NCI-H1048 (cell line): ENCODE measurements at regions not wholly inside any gene's neighbourhood (a gene's known extent, or its start where the extent isn't known, plus 50 kb on each side); places are given as distances from the start of the nearest gene placed in this dataset.
"Not testable (repeated sequence)": the region's sequence is repeated elsewhere in the genome, so short reads cannot be mapped to it uniquely, and the experiment has no call there.

ENCODE experiments used
- DNase-seq: peaks from one replicate; lab custom pipeline; 2025; lab: John Stamatoyannopoulos, UW

DNA sequence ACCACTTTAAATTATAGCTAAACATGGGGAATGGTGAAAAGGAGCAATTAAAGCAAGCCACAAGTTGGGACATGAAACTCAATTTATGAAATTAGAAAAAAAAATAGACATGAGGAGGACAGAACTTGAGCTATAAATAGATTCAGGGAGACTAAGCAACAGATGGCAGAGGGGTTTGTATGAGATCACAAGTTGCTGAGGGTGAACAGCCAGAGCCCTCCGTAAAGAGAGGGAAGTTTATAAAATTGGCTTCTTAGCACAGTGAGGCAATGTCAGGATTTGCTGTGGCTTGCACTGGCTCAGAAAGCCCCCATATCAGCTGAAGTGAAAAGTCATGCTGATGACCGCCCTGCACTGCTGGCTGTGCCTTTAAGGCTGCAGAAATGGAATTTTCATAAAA is 443.4 kb upstream of the CD180 start:
- no peak for DNase-seq

DNA sequence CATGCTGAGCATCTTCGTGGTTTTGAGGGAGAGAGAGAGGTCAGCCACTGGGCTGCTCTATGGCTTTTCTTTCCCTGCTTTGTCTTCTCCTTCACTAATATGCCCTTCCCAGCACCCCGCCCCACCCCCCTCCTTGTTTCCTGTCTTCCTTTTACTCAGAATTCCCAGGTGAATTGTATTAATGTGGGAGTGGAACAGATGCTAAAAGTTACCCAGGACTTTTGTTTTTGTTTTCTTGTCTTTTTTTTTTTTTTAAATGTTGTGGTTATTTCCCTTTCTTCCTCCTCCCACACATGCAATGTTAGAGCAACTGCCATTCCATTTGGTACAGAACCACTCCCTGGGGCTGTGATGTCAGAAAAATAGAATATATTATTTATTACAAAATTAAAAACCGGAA is 442.7 kb upstream of the CD180 start:
- no peak for DNase-seq

DNA sequence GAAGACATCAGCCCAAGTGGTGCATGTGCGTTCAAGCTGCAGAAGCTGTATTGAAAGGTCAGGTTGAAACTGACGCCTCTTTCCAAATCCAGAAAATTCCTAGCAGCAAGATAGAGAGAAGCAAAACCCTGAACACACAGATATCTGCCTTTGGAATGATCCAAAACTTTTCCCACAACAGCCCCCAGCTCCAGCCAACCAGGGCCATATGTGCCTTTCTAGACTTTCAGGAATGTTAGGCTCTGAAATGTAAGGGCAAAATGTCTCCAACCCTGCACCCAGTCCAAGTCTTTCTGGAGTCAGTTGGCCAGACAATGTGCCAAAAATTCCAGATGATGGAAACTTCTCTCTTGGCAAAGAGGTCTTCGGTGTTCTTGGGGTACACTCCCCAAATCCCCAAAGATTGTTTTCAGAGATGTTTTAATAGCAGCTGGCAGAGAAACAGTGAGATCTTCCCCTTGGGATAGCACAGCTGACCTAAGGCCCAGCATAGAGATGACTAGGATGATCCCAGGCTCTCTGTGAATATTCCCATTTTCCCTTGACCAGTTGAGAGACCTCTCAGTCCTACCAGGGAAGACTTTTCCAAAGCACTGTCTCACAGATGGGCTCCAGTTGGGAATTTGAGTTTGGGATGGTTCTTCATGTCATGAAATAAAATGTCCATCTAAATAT is 440.4 kb upstream of the CD180 start:
- DNase-seq = no peak

DNA sequence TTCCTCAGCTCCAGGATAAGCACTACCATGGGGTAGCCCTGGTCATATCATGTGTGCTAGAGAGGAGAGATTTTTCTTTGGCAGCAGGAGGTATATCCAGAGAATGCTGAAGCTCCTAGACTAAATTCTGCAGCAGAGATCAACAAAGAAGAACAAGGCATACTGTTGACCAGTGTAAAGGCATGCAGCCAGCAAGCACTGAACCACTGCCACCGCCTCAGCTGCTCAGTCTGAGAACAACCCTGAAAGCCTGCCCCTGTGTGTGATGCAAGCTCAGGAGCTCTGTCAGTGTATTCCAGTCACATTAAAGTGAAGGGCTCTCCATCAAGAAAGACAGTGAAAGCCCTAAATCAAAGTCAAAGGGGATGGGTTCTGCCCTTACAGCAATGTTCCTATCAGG is 439.5 kb upstream of the CD180 start:
- DNase-seq = no peak

DNA sequence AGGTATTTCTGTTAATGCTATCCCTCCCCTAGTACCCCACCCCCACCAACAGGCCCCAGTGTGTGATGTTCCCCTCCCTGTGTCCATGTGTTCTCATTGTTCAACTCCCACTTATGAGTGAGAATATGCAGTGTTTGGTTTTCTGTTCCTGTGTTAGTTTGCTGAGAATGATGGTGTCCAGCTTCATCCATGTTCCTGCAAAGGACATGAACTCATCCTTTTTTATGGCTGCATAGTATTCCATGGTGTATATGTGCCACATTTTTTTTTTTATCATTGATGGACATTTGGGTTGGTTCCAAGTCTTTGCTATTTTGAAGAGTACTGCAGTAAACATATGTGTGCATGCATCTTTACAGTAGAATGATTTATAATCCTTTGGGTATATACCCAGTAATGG is 430.5 kb upstream of the CD180 start:
- DNase-seq = not testable (repeated sequence)

DNA sequence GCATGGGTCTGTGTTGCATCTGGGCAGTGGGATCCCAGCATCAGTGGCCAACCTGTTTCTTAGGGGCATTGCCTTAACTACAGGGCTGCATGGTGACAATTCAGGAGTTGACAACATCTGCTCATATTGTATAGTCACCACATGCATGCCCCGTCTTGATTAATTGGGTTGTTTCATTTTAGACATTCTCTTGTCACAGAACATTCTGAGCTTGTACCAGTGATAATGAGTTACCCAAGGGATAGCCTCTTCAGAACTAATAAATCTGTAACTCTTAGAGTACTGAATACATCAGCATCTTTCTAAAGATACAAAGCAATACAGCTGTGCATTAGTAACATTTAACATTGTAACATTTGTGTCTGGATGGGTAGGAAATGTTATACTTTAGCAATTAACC is 426.5 kb upstream of the CD180 start:
- DNase-seq = no peak

DNA sequence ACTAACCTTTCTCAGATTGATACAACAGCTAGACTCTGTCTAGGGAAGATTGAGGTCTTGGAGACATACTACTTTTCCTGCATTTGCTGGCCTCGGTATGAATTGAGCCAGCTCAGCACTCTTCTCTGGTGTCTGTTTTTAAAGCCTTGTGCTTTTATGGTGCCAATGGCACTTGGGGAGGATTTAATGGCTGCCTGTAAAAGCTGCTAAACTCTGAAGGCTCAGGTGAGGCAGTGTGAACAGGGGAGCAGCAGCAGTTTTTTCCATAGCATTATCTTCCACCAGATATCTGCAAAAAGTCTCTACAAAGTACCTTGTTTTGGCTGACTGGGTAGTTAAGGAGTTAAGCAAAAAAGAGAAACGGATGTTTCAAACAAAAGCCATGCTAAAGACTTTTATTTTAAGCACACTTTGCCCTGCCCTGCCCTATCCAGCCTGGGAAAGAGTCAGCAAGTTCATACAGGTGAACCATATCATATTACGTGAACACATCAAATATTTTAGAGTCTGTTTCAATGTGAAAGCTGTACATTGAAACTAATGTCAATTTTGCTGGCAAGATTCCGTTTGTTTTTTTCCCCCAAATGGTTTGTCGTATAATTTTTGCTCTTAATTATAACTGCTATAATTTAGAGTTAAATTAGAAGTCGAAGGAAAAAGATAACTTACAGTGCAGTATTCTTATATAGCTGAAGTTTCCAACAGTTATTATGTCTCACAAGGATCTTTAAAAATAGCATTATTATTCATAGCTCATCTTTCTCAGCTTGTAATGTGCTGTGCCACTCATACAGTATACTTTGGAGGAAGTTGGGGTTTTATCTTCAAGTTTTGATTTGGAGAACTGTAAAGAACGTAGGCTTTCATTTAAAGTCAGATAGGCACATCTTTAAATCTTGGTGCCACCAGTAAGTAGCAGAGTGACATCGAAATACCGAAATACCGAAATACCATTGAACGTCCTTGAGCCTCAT is 424.1 kb upstream of the CD180 start:
- no peak for DNase-seq

DNA sequence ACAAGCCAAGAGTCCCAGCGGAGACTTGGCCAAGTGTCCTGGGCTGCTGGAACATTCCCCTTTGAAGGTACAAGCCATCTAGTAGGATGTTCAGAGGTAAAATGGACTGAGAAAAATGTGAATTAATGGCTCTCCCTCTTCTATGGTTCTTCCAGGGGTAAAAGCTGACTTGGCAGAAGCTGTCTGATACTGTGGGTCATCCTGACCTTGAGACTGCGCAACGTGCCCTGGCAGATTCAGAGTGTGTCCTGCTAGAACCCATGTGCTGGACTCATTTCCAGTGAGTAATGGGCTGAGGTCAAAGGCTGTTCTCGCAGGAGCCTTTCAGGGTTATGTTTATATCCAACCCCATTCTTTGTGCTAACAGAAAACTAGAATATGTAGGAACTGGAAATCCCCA is 423.0 kb upstream of the CD180 start:
- DNase-seq = no peak

DNA sequence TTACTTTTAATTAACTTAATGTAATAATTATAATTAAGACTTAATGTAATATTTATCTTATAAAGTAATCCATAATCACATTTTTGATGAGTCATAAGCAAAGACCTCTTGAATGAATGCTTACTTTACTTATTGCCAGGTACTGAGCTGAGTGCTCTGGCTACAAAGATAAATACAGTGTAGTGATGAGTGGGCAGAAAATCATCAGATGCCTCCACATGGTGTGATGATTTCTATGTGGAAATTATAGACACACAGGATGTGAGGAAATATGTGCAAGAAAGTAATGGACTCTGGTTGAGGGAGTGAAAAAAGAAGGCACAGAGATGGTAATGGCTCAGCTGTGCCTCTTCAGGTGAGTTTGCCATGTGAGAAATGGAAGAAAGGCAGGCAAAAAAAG is 422.6 kb upstream of the CD180 start:
- DNase-seq = no peak

DNA sequence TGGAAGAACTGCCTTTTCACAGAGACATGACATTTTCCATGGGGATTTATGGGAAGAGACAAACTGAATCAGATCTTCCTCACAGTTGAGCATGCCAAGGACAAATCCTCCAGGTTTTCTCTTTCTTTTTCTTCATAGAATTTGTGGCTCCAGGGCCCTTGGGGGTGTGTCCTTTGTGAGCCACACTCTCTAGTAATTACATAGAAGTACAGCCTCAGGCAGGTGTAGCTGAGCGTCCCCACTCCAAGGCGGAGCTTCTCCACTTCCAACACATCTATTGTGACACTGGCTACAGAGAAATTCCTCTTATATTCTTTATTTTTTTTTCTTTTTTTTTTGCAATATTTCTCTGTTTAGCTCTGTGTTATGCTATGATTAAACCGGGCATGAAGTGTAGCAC is 420.5 kb upstream of the CD180 start:
- no peak for DNase-seq

DNA sequence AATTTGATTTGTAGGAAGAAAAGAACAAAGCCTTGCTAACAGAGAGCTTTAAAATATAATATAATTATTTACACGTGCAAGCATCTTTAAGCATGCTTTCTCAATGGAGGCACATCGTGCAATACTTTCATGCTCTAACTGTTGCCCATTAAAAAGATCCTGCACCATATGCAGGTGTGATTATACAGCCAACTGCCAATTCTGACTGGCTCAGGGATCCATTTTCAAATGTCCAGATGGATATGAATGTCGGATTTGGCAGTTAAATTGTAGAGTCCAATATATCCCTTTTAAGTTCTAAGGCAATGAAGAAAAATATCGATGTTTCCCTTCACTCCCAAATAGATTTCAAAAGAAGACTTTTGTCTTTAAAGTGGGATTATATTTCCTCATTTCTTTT is 416.4 kb upstream of the CD180 start:
- no peak for DNase-seq

DNA sequence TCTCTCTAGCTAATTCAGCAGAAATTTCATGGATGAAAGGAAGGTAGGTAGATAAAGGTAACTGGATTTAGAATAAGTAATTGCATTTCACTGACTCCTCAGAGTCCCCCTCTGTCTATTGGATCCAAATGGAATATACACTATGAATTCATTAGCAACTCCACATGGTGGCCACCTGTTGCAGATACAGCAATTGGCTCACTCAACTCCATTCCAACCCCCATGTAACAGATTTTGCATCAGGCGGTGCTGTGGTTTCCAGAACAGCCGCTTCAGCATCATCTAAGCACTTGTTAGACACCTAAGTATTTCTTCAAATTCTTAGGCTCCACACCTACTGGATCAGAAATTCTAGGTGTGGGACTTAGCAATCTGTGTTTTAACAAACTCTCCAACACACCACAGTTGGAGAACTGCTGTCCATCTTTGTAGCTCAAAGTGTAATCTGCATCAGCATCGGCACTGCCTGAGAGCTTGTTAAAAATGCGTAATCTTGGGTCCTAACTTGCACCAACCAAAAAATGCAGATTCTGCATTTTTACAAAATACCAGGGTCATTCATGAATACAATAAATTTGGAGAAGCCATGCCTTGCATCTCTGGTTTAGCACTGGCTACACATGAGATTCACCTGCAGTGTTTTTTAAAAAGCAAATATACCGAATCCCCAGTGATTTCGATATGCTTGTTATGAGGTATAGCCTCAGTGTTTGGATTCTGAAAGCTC is 413.8 kb upstream of the CD180 start:
- no peak for DNase-seq

DNA sequence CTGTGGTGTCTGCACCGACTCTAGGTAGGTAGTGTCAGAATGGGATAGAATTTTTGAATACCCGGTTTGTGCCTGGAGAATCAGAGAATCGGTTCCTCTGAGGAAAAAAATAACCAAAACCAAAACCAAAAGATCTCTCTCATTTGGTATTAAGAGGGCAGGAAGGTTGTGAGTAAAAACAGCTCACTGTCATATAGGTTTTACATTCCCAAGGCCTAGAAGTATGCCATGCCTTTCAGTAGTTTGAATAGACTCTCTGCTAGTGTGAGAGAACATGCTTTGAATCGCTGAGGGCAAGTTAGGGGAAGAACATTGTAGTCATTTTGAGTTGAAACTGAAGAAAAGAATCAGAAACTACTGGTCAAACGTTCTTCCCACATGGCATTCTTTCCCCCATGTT is 411.4 kb upstream of the CD180 start:
- no peak for DNase-seq

DNA sequence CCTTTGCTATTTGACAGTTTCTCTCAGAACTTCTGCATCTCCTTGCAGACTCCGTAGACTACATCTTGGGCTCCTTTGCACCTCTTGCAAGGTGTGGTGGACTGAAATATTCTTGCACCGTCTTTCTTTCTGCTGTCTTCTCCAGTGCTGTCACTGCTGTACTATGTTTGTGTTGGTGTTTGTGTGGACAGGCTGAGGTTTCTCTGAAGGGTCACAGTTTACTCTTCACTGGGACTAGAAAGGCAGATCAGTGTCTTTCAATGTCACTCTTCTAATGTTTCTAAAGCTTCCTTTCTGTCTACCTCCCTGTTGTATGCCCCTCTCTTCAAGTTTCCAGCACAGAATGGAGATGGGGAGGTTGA is 410.0 kb upstream of the CD180 start:
- no peak for DNase-seq

DNA sequence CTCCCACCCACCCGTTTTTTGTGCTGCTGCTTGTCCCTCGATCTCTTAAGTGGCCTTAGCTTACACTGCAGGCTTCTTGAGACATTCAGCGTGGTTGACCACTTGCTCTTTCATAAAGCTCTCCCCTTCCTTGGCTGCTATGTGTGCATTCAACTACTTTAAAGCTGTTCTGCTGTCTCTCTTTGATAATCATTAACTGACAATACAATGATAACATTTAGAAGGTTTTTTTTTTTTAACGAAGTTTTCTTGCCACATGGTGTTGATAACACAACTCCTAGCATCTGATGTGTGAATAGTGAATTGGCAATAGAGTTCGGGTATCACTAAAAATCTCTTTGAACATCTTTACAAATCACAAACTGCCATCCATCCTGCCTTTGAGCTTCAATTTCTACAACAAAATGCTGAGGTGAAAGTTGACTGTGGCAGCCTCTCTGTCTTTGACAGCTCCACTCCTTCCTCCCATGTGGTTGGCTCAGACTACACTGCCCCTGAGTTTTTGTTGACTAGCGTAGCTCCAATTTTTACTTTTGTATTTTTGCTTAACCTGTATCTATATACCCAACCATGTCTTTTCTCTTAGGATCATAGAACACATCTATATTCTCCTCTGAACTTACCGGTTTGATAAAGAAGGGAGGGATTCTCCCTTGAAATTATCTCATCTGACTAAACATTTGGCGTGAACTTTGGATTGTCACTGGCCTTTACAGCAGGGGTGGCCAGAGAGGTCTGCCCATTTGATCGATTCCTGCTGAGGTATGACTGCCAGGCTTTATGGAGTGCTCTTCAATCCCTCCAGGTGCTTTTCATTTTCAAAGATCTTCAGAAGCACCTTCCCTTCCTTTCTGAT is 409.4 kb upstream of the CD180 start:
- no peak for DNase-seq

DNA sequence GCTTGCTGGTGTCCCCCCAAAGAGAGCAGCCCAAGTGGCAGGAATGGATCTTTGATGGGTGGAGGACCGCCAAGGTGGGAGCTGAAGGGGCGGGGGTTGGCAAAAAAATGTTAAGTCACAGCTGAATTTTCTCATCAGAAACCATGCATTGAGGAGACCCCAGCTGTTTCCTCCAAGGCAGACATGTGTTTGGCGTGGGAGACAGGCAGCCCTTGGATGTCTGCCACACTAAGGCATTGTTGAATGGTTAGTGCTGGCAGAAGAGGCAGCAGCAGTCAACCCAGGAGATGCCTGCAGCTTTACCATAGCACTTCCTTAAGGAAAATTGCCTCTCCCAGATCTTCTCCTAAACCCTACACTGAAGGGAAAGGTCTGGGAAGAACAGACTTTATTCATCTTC is 394.9 kb upstream of the CD180 start:
- DNase-seq = no peak

DNA sequence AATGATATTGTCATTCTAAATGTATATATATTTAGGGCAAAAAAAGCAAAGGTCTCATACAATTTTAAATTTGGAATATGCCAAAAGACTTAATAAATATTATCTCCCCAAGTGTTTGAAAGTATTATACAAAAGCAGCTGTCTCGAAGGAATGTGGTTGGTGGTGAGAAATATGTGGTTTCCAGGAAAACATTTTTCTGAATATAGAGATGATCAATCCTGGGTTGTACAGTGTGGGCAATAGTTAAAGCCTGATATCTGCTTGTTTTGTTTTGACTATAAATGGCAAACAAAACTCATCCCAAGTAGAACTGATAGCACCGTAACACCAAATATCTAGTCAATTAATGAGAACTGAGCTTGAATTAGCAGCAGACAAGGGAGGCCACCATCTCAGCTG is 391.8 kb upstream of the CD180 start:
- no peak for DNase-seq

DNA sequence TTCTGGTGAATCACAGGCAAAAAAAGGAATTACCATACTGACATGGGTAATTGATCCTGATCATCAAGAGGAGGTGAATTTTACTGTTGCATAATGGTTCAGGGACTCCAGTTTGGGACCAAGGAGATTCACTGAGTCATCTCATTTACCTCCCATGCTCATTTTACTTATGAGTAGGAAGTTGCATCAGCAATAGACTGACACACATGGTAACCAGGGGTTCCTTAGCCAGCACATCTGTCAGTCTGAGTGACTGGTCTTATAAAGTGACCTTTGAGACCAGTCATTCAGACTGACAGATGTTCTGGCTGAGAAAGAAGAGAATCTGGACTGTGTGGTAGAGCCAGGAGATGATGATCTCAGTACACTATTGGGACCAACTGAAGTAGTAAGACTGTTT is 384.6 kb upstream of the CD180 start:
- DNase-seq = no peak

DNA sequence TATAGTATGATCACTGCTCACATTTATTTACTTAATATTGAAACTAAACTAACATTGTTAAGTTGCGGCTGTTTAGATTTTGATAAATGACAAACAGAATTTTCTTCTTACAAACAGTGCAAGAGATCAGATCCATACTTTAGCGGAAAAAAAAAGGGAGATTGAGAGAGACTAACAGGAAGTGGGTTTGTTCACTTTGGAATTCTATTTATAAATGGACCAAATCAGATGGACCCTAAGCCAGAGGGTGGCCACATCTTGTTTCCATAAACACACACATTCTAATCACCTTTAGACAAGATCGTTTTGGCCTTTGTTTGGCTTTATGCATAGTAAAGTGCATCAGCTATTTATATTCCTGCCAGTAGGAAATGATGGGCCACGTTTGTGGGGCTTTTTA is 381.4 kb upstream of the CD180 start:
- no peak for DNase-seq

DNA sequence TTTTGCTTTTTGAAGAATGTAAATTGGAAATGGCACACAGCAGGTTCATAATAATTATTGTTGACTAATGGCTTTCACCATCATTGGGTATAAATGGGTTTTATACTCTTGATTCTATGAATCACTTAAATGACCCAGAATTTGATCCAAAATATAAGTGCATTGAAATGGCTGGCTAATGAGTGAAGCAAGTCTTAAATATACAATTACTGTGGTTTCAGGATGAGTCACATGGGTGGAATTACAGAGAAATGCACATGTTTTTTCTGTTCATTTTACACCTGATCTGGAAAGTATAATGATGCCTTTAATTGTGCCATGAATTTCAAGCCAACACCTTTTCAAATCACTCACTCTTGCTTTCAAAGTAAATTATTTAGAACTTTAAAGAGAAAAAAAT is 380.8 kb upstream of the CD180 start:
- no peak for DNase-seq

DNA sequence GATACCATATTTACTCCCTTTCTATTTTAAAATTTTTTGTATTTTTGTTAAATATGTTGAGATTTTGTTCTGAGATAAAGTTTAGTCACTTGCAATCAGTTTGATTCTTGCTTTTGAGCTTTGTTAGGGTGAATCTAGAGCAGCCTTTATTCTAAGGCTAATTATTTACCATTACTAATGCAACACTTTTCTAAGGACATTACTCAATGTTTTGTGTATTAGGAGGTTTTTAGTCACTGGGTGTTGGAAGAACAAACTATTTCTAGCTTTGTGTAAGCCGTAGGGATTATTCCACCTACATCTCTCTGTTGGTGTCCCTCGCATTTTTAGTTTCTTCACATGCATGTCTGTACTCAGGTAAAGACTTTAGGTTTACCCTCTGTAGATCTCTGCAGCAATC is 379.5 kb upstream of the CD180 start:
- no peak for DNase-seq

DNA sequence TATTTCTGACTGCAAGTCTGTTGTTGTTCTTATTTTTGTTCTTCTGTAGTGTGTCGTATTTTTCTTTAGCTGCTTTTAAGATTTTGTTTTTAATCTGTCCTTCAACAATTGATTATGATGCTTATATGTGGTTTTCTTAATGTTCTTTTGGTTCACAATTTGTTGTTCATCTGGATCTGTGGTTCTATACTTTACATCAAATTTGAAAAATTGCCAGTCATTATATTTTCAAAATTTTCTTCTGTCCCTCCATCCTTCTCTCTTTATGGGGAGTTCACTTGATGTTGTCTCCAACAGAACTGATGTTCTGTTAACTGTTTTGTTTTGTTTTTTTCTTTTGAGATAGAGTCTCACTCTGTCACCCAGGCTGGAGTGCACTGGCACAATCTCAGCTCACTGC is 378.5 kb upstream of the CD180 start:
- DNase-seq = no peak
